SK-N-SH (cell line): ENCODE measurements at regions not wholly inside any gene's neighbourhood (a gene's known extent, or its start where the extent isn't known, plus 50 kb on each side); places are given as distances from the start of the nearest gene placed in this dataset.

Source experiments
- CTCF ChIA-PET: fragments of 300-600, 350-600 bp; formaldehyde crosslinking; extraction: SDS; loops from one replicate; lab custom pipeline; 2021; lab: Yijun Ruan, JAX
- POLR2A ChIA-PET: fragments of 350-600 bp; sonication (Branson Sonifier 250); formaldehyde crosslinking; extraction: SDS; loops from one replicate; lab custom pipeline; 2020; ENCODE audit warnings: antibody characterized with exemption, inconsistent platforms; lab: Yijun Ruan, JAX
- DNase-seq: peaks from one replicate; pipeline ENCODE4 v3.0.0; 2012
- H2AFZ ChIP-seq: fragments of 200-600 bp; sonication (generic); 2 replicates; pipeline ENCODE4 v1.8.1; 2016; ENCODE audit warnings: antibody characterized with exemption, mild to moderate bottlenecking, low read depth
- H3F3A ChIP-seq: fragments of 200-600 bp; sonication (generic); replicated peaks from 2 replicates; pipeline ENCODE3; 2016; ENCODE audit warnings: antibody characterized with exemption, mild to moderate bottlenecking; ENCODE audit not compliant: insufficient read depth
- H3K27ac ChIP-seq, 2 experiments: fragments of 200-500 bp in 1 of 2; fragments of 200-600 bp in 1 of 2; sonication (Bioruptor generic) in 1 of 2; sonication (generic), shearing (Covaris generic) in 1 of 2; 2 replicates each; pipeline versions ENCODE4 v1.5.1 to v1.6.1; 2014 to 2016; ENCODE audit warnings: low read depth in 2 of 2, inconsistent platforms in 1 of 2, low read length in 1 of 2, mild to moderate bottlenecking in 1 of 2, mixed read lengths in 1 of 2
- H3K27me3 ChIP-seq: fragments of 200-600 bp; sonication (generic), shearing (Covaris generic); 2 replicates; pipeline ENCODE4 v1.6.1; 2016; ENCODE audit warnings: mixed run types; ENCODE audit not compliant: insufficient read depth
- H3K36me3 ChIP-seq, 2 experiments: fragments of 200-500 bp in 1 of 2; fragments of 200-600 bp in 1 of 2; sonication (Bioruptor generic) in 1 of 2; sonication (generic) in 1 of 2; replicated peaks in 1 of 2; 2 replicates each; pipeline versions ENCODE3 to v1.5.1; 2014 to 2016; ENCODE audit warnings: low read length in 1 of 2, mild to moderate bottlenecking in 1 of 2; ENCODE audit not compliant: insufficient read depth in 2 of 2, control insufficient read depth in 1 of 2
- H3K4me1 ChIP-seq, 2 experiments: fragments of 200-500 bp in 1 of 2; fragments of 200-600 bp in 1 of 2; sonication (Bioruptor generic) in 1 of 2; sonication (generic), shearing (Covaris generic) in 1 of 2; 2 replicates each; pipeline versions ENCODE4 v1.5.1 to v1.6.1; 2014 to 2016; ENCODE audit warnings: low read depth in 1 of 2, low read length in 1 of 2, mixed run types in 1 of 2; ENCODE audit not compliant: insufficient read depth in 2 of 2, control insufficient read depth in 1 of 2
- H3K4me2 ChIP-seq: fragments of 200-600 bp; sonication (generic), shearing (Covaris generic); 2 replicates; pipeline ENCODE4 v1.6.1; 2017; ENCODE audit warnings: mixed run types
- H3K4me3 ChIP-seq, 2 experiments: fragments of 200-500 bp in 1 of 2; fragments of 200-600 bp in 1 of 2; sonication (Bioruptor generic) in 1 of 2; sonication (generic), shearing (Covaris generic) in 1 of 2; 2 replicates each; pipeline versions ENCODE4 v1.5.1 to v1.8.1; 2014 to 2016; ENCODE audit warnings: low read depth in 2 of 2, inconsistent platforms in 1 of 2, low read length in 1 of 2, mild to moderate bottlenecking in 1 of 2, mixed read lengths in 1 of 2, moderate library complexity in 1 of 2
- H3K79me2 ChIP-seq: fragments of 200-600 bp; sonication (generic); 2 replicates; pipeline ENCODE4 v1.8.1; 2017; ENCODE audit warnings: mild to moderate bottlenecking; ENCODE audit not compliant: insufficient read depth
- H3K9ac ChIP-seq: fragments of 200-600 bp; sonication (generic); 2 replicates; pipeline ENCODE4 v1.6.1; 2017; ENCODE audit warnings: mixed run types
- H3K9me2 ChIP-seq: fragments of 200-600 bp; sonication (generic); 2 replicates; pipeline ENCODE4 v1.6.1; 2017; ENCODE audit warnings: mixed run types
- H3K9me3 ChIP-seq: fragments of 200-600 bp; sonication (generic); 2 replicates; pipeline ENCODE4 v1.6.1; 2017; ENCODE audit warnings: mixed run types, mild to moderate bottlenecking, moderate library complexity
- H4K20me1 ChIP-seq: fragments of 200-600 bp; sonication (generic); 2 replicates; pipeline ENCODE4 v1.6.1; 2017; ENCODE audit warnings: mild to moderate bottlenecking, mixed run types; ENCODE audit not compliant: insufficient read depth
- CHD2 ChIP-seq: fragments of 150-350 bp; IDR thresholded peaks from 2 replicates; pipeline ENCODE4 v1.6.1; 2018; ENCODE audit warnings: low read length; ENCODE audit not compliant: partially characterized antibody
- ELF1 ChIP-seq: IDR thresholded peaks from 2 replicates; pipeline ENCODE4 v1.4.0; 2012
- EP300 ChIP-seq, 2 experiments: IDR thresholded peaks; 2 replicates each; pipeline versions ENCODE4 v1.4.0 to v1.6.1; 2012; ENCODE audit warnings: borderline replicate concordance in 1 of 2, low read depth in 1 of 2, low read length in 1 of 2
- FOSL2 ChIP-seq: IDR thresholded peaks from 2 replicates; pipeline ENCODE4 v1.4.0; 2012; ENCODE audit warnings: low read depth, mild to moderate bottlenecking, moderate library complexity, borderline replicate concordance
- FOXJ3 ChIP-seq: sonication (generic); formaldehyde crosslinking; IDR thresholded peaks from 2 replicates; pipeline ENCODE4 v1.5.1; 2020; ENCODE audit warnings: mild to moderate bottlenecking, missing genetic modification reagents
- FOXM1 ChIP-seq: IDR thresholded peaks from 2 replicates; pipeline ENCODE4 v1.4.0; 2012; ENCODE audit warnings: low read depth, mild to moderate bottlenecking
- GABPA ChIP-seq: IDR thresholded peaks from 2 replicates; pipeline ENCODE4 v1.4.0; 2012; ENCODE audit warnings: low read depth, mild to moderate bottlenecking
- GATA2 ChIP-seq: sonication (generic); formaldehyde crosslinking; IDR thresholded peaks from 2 replicates; pipeline ENCODE4 v1.5.0; 2020; ENCODE audit warnings: mild to moderate bottlenecking, missing genetic modification reagents
- JUND ChIP-seq: IDR thresholded peaks from 2 replicates; pipeline ENCODE4 v1.4.0; 2012
- NFIC ChIP-seq: IDR thresholded peaks from 2 replicates; pipeline ENCODE4 v1.4.0; 2012; ENCODE audit warnings: borderline replicate concordance
- NRF1 ChIP-seq: IDR thresholded peaks from 2 replicates; pipeline ENCODE4 v1.6.1; 2012; ENCODE audit warnings: low read depth, mild to moderate bottlenecking, low read length
- POLR2AphosphoS5 ChIP-seq: IDR thresholded peaks from 2 replicates; pipeline ENCODE4 v1.6.1; 2012; ENCODE audit warnings: low read depth, low read length
- RAD21 ChIP-seq: IDR thresholded peaks from 2 replicates; pipeline ENCODE4 v1.6.1; 2012; ENCODE audit warnings: mild to moderate bottlenecking, low read length
- RCOR1 ChIP-seq: fragments of 150-350 bp; IDR thresholded peaks from 2 replicates; pipeline ENCODE4 v1.6.1; 2017; ENCODE audit warnings: antibody characterized with exemption, low read length
- RFX5 ChIP-seq: IDR thresholded peaks from 2 replicates; pipeline ENCODE4 v1.6.1; 2012; ENCODE audit warnings: mild to moderate bottlenecking, improper control_type of control experiment, low read length
- RXRA ChIP-seq: IDR thresholded peaks from 2 replicates; pipeline ENCODE4 v1.4.0; 2012; ENCODE audit warnings: low read depth, mild to moderate bottlenecking, borderline replicate concordance
- TCF12 ChIP-seq: IDR thresholded peaks from 2 replicates; pipeline ENCODE4 v1.4.0; 2012
- TEAD4 ChIP-seq: IDR thresholded peaks from 2 replicates; pipeline ENCODE4 v1.4.0; 2012; ENCODE audit warnings: mild to moderate bottlenecking, borderline replicate concordance; ENCODE audit not compliant: insufficient read depth
- YY1 ChIP-seq: IDR thresholded peaks from 2 replicates; pipeline ENCODE4 v1.4.0; 2012; ENCODE audit warnings: low read depth, mild to moderate bottlenecking
- ZBTB33 ChIP-seq: IDR thresholded peaks from 2 replicates; pipeline ENCODE4 v1.4.0; 2012; ENCODE audit warnings: low read depth, borderline replicate concordance

GRCh38 chr13:65881561-65882155, 1348.5 kb downstream of the PCDH9 start (continued):
- TF ChIP-seq ZBTB33: no peak
- TF ChIP-seq POLR2AphosphoS5: no peak
- no peak for TF ChIP-seq TCF12
- no peak for TF ChIP-seq RXRA
- no peak for TF ChIP-seq CHD2
- no peak for TF ChIP-seq FOSL2
- TF ChIP-seq EP300 (IDR thresholded peaks at IDR 0.05; ENCODE audit: borderline replicate concordance in 1 of 2, low read depth in 1 of 2, low read length in 1 of 2): no peak
- no peak for TF ChIP-seq TEAD4
- no peak for TF ChIP-seq RAD21
- no peak for TF ChIP-seq JUND
- no peak for TF ChIP-seq NRF1
- no peak for TF ChIP-seq RFX5
- no peak for TF ChIP-seq FOXJ3 (CRISPR knock-in tag)
- TF ChIP-seq GABPA: no peak
- no peak for TF ChIP-seq RCOR1

GRCh38 chr13:65875031-65875430, 1355.1 kb downstream of the PCDH9 start:
- H3K4me1 ChIP-seq: no peaks in the 10 kb centered on the region
- no peaks in the 10 kb centered on the region for H3K9me3 ChIP-seq
- H3K79me2 ChIP-seq: no peaks in the 10 kb centered on the region
- H3K9me2 ChIP-seq: 0 out of 2 replicates have a peak, but pooled peaks cover 4% of the 10 kb centered on the region
- ChIA-PET CTCF (interaction anchor here (1.0 kb wide), 1 partner anchor 317 kb away, joined by 3 read pairs; no protein-coding TSS in a partner anchor), POLR2A (no interaction called here)
- H3K9ac ChIP-seq: no peak overlapping the region
- no peaks in the 10 kb centered on the region for H3K36me3 ChIP-seq
- no peak overlapping the region for H3K27ac ChIP-seq
- no peak overlapping the region for H3K4me3 ChIP-seq
- TF ChIP-seq FOXM1 (no peak), GATA2 (CRISPR knock-in tag) (no peak), ELF1 (no peak), FOXJ3 (CRISPR knock-in tag) (no peak), YY1 (no peak), NFIC (no peak)
- H3F3A ChIP-seq: no peaks in the 10 kb centered on the region
- DNase-seq: no peak
- H2AFZ ChIP-seq: no peak overlapping the region
- no peaks in the 10 kb centered on the region for H3K27me3 ChIP-seq
- no peak overlapping the region for H3K4me2 ChIP-seq
- H4K20me1 ChIP-seq: no peaks in the 10 kb centered on the region
